ENCODE measurements at regions not wholly inside any gene's neighbourhood (a gene's known extent, or its start where the extent isn't known, plus 50 kb on each side); places are given as distances from the start of the nearest gene placed in this dataset.
"Not testable (repeated sequence)": the region's sequence is repeated elsewhere in the genome, so short reads cannot be mapped to it uniquely, and the experiment has no call there.

DNA sequence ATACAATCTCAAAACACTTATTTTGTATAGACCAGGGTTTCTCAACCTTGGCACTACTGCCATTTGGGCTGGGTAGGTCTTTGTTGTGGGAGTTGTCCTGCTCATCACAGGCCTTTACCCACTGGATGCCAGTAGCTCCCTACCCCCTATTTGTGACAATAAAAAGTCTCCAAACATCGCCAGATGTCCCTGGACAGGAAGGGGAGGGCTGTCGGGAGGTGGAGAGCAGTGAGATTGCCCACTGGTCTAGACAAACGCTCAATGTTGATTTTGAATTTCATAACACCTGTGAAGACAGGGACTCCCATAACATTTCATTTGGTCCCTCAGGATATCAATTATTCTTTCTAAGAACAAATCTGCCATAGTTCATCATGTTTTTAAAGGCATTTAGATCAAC is 151.7 kb upstream of the PTPRG start:
- ChIA-PET POLR2A (no interaction called here), CTCF (no interaction called here)
- Histone ChIP-seq H3K9me2 (no peaks in the 10 kb centered on the region), H3F3A (replicated peaks; ENCODE audit: insufficient read depth) (no peaks in the 10 kb centered on the region), H2AFZ (ENCODE audit: low read depth) (no peak overlapping the region), H3K36me3 (replicated peaks in 1 of 2; ENCODE audit: control insufficient read depth in 1 of 2, insufficient read depth in 2 of 2, low read length in 1 of 2) (no peaks in the 10 kb centered on the region), H3K27ac (ENCODE audit: low read depth in 2 of 2, low read length in 1 of 2) (no peak overlapping the region), H3K4me3 (ENCODE audit: low read depth in 2 of 2, low read length in 1 of 2) (no peak overlapping the region), H3K79me2 (ENCODE audit: insufficient read depth) (no peaks in the 10 kb centered on the region), H3K27me3 (ENCODE audit: insufficient read depth) (no peaks in the 10 kb centered on the region), H3K9ac (no peak overlapping the region), H3K4me1 (ENCODE audit: control insufficient read depth in 1 of 2, insufficient read depth in 2 of 2, low read depth in 1 of 2, low read length in 1 of 2) (no peaks in the 10 kb centered on the region), H3K4me2 (no peak overlapping the region), H3K9me3 (no peaks in the 10 kb centered on the region), H4K20me1 (ENCODE audit: insufficient read depth) (no peaks in the 10 kb centered on the region)
- TF ChIP-seq CHD2 (IDR thresholded peaks at IDR 0.05; ENCODE audit: low read length, partially characterized antibody) (no peak), FOXM1 (IDR thresholded peaks at IDR 0.05; ENCODE audit: low read depth) (no peak), FOXJ3 (CRISPR knock-in tag; IDR thresholded peaks at IDR 0.05) (no peak), RFX5 (IDR thresholded peaks at IDR 0.05; ENCODE audit: low read length) (no peak), TEAD4 (IDR thresholded peaks at IDR 0.05; ENCODE audit: borderline replicate concordance, insufficient read depth) (no peak), YY1 (IDR thresholded peaks at IDR 0.05; ENCODE audit: low read depth) (no peak), USF1 (IDR thresholded peaks at IDR 0.05; ENCODE audit: borderline replicate concordance, low read depth) (no peak), USF2 (IDR thresholded peaks at IDR 0.05; ENCODE audit: borderline replicate concordance, low read depth, low read length) (no peak), NRF1 (IDR thresholded peaks at IDR 0.05; ENCODE audit: low read depth, low read length) (no peak), FOSL2 (IDR thresholded peaks at IDR 0.05; ENCODE audit: borderline replicate concordance, low read depth) (no peak), SIN3A (IDR thresholded peaks at IDR 0.05; ENCODE audit: borderline replicate concordance, low read depth, low read length) (no peak), TAF1 (IDR thresholded peaks at IDR 0.05; ENCODE audit: borderline replicate concordance, low read depth, low read length) (no peak)
- no peak for DNase-seq
- WGBS (ENCODE audit: low lambda C conversion rate) = 69% methylated on average over 3 of the region's 3 CpGs

DNA sequence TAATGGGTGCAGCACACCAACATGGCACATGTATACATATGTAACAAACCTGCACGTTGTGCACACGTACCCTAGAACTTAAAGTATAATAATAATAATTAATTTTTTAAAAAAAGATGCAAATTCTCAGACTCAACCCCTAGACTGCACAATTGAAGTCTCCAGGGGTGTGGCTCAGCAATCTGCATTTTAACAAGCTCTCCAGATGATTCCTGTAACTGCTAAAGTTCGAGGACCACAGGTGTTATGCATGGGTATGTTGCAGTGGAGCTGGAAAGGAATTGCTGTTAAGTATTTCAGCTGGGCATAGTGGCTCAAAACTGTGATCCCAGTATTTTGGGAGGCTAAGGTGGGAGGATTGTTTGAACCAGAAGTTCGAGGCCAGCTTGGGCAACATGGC is 151.0 kb upstream of the PTPRG start:
- H3K9ac ChIP-seq; DNase-seq; POLR2A ChIA-PET; H3K27me3 ChIP-seq (ENCODE audit: insufficient read depth); H2AFZ ChIP-seq (ENCODE audit: low read depth); H4K20me1 ChIP-seq (ENCODE audit: insufficient read depth); H3K4me1 ChIP-seq (ENCODE audit: control insufficient read depth in 1 of 2, insufficient read depth in 2 of 2, low read depth in 1 of 2, low read length in 1 of 2); H3K4me3 ChIP-seq (ENCODE audit: low read depth in 2 of 2, low read length in 1 of 2); H3K9me2 ChIP-seq; H3K4me2 ChIP-seq; H3K9me3 ChIP-seq; H3K36me3 ChIP-seq (replicated peaks in 1 of 2; ENCODE audit: control insufficient read depth in 1 of 2, insufficient read depth in 2 of 2, low read length in 1 of 2); H3F3A ChIP-seq (replicated peaks; ENCODE audit: insufficient read depth); H3K27ac ChIP-seq (ENCODE audit: low read depth in 2 of 2, low read length in 1 of 2); H3K79me2 ChIP-seq (ENCODE audit: insufficient read depth): not testable (repeated sequence)
- CTCF ChIA-PET = interaction anchor here (0.9 kb wide), 2 partner anchors 22 to 28 kb away, joined by 3 read pairs; no protein-coding TSS in a partner anchor
- 29% methylated on average over 4 of the region's 4 CpGs for WGBS (ENCODE audit: low lambda C conversion rate)
